GM18868 (cell line): ENCODE measurements at regions not wholly inside any gene's neighbourhood (a gene's known extent, or its start where the extent isn't known, plus 50 kb on each side); places are given as distances from the start of the nearest gene placed in this dataset.

ENCODE experiments used
- ATAC-seq: cut with Tn5 transposase; IDR thresholded peaks from one replicate; pipeline ENCODE4 v1.9.1; 2021; ENCODE audit warnings: mild to moderate bottlenecking, moderate library complexity; ENCODE audit not compliant: unreplicated experiment

DNA sequence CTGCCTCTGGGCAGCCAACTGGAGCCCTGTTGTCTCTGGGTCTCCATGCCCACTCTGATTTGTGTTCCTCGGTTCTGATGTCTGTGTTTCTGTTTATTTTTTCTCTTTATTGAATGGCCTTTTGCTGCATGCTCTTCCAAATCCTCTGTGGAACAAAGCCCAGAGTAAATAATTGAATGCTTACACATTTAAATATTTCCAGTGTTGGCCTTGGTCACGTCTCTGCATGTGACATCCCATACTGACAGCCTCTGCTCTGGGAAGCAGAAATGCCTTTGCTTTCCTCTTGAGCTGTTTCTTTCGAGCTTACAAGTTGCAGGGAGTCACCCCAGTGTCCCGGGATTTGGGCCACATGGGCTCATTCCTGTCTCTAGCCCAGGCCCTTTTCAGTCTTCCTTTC is 267.9 kb downstream of the PTPRU start:
- no peak for ATAC-seq

- ATAC-seq = no peak
Observed at GRCh38 chr1:29502911-29503840, 266.9 kb downstream of the PTPRU start.

GRCh38 chr1:29502225-29502910 is 266.0 kb downstream of the PTPRU start:
- no peak for ATAC-seq

- ATAC-seq = no peak
Observed at GRCh38 chr1:29501227-29501976, 265.1 kb downstream of the PTPRU start.

- ATAC-seq = no peak
Observed at GRCh38 chr1:29500651-29501050, 264.3 kb downstream of the PTPRU start.

DNA sequence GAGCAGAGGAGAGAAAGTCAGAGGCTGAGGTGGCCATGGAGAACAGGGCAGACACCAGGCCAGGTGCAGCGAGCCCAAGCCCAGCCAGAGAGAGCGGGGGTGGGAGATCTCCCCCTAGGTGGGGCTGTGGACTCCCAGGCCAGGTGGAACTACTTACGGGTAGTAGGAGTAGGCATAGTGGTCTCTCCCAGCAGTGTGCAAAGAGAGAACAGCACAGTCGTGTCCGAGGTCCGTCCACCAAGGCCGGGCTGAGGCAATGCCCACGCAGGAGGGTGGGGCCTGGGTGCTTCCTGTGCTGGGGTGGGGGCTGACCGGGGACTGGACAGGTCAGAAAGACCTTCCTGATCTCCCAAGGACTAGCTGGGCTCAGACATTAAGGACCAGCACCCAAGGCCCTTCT is 263.7 kb downstream of the PTPRU start:
- ATAC-seq = no peak

- ATAC-seq = no peak
Observed at GRCh38 chr1:29499104-29499650, 262.9 kb downstream of the PTPRU start.

DNA sequence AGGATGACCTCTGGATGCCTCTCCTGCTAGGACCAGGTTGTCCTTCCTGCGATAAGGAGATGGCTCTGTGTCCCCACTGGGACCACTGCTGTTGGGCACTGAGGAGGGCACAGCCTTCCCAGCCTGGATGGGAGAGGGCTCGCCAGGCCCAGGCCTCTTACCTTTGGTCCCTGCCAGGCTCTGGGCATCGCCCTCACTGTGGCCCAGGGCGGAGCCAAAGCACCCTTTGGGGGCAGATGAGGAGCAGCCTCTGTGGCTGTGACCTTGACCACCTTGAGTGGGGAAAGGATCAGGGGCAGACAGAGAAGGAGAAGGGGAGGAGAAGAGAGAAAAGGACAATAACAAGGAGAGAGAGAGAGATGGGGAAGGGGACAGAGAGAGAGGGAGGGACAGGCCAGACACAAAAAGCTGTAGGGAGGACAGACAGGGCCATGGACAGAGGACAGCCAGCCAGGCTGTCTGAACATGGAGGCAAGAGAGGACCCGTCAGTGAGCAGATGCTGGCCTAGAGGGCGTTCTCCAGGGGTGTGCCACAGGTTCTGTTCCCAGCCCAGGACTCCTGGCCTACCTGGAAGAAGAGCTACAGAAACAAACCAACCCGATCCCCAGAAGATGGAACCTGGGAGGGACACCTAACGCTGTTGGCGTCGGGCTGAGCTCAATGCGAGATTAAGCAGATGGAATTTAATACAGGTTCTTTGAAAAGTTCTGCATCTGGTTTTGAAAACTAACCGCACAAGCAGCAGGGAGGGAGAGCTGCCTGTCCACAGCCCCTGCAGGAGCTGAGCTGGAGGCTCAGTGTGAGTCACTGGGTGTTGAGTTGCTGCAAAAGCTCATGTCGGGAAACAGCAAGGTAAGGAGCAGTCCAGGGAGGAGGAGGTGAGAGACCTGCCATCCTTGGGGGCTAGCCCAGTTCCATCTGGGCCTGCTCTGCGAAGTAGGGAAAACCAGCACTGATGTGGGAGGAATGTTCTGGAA is 262.1 kb downstream of the PTPRU start:
- no peak for ATAC-seq

- ATAC-seq = no peak
Observed at GRCh38 chr1:29497395-29498125, 261.2 kb downstream of the PTPRU start.

DNA sequence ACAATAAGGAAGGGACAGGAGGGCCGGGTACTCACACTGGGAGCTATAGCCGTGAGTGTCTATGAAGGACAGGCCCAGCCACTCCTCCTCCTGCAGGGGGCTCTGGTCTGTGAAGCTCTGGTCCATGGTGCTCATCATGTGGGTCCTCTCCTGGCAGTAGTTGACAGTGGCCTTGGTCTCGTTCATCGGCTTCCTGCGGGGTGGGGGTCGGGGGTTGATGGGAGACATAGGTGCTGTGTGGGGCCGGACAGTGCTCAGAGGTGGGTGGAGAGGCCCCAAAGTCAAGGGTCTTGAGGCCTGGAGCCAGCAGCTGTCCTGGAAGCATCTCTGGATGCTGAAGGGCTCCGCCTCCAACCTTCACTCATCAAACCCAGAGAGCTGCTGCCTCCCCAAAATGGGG is 260.4 kb downstream of the PTPRU start:
- no peak for ATAC-seq

DNA sequence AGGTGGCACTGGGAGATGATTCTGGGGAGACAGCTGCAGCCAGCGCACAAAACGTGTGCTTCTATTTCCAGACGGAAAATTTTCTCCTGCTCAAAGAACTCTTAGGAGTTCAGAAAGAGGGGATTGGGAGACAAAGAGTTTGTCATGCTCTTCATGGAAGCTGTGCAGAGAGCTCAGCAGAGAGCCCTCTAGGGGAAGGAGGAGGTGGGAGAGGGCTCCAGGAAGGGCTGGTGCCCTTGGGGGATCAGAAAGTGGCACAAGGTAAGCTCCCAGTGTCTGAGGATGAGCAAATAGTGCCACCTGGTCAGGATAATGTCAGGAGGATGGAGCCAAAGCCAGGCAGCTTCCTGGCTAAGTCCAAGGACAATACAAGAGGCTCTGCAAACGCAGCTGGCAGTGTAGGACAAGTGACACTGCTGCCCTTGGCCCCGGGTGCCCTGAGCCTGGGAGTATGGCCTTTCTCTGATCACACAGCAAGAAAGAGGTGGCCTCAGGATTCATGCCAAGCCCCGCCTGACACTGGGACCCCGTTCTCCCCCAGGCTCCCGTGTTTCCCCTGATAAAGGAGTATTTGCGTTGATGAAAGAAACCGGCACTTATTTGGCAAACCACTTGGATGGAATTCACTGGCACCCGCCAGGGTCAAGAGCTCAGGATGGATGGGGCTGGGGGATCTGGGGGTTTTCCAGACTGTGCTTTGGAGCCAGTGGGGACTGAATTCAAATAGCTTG is 254.0 kb downstream of the PTPRU start:
- no peak for ATAC-seq

DNA sequence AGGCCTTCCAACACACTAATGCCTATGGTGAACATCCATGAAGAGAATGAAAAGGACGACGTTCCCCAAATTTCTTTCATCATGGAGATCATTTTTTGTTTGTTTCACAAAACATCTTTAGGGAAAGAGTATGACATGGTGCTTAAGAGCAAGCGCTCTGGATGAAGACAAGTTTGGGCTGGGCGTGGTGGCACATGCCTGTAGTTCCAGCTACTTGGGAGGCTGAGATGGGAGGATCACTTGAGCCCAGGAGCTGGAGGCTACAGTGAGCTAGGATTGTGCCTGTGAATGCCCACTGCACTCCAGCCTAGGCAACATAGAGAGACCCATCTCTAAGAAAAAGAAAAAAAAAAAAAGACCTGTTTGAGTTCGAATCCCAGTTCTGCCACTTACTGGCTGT is 253.1 kb downstream of the PTPRU start:
- ATAC-seq = no peak

GRCh38 chr1:29488794-29489311 is 252.5 kb downstream of the PTPRU start:
- ATAC-seq = no peak

GRCh38 chr1:29488086-29488793 is 251.9 kb downstream of the PTPRU start:
- ATAC-seq = no peak

GRCh38 chr1:29487291-29487690 is 251.0 kb downstream of the PTPRU start:
- no peak for ATAC-seq

- ATAC-seq = no peak
Observed at GRCh38 chr1:29485096-29485925, 249.0 kb downstream of the PTPRU start.

- ATAC-seq = no peak
Observed at GRCh38 chr1:29482991-29483390, 246.7 kb downstream of the PTPRU start.
